ENCODE measurements at regions not wholly inside any gene's neighbourhood (a gene's known extent, or its start where the extent isn't known, plus 50 kb on each side); places are given as distances from the start of the nearest gene placed in this dataset.

GRCh38 chr21:26674323-26674722, 101.2 kb upstream of the CYYR1 start:
- TF ChIP-seq GATA3 (IDR thresholded peaks at IDR 0.05; ENCODE audit: low read depth, low read length) (no peak), GATA2 (IDR thresholded peaks at IDR 0.05; ENCODE audit: low read depth, low read length) (no peak)
